SKM-1 (cell line): ENCODE measurements at regions not wholly inside any gene's neighbourhood (a gene's known extent, or its start where the extent isn't known, plus 50 kb on each side); places are given as distances from the start of the nearest gene placed in this dataset.
A peak's percentile ranks its signal among the peaks of the same experiment; 100 is the strongest.
"Not testable (repeated sequence)": the region's sequence is repeated elsewhere in the genome, so short reads cannot be mapped to it uniquely, and the experiment has no call there.

ENCODE experiments used
- DNase-seq: peaks from one replicate; lab custom pipeline; 2025; ENCODE audit not compliant: unreplicated experiment; lab: John Stamatoyannopoulos, UW

- no peak for DNase-seq
Measured at GRCh38 chr7:131039355-131039762, 288.3 kb upstream of the MKLN1 start.

- DNase-seq, result no peak
Measured at GRCh38 chr7:131039836-131040235, 287.8 kb upstream of the MKLN1 start.

- peak; percentile 29 for DNase-seq
Measured at GRCh38 chr7:131040467-131040932, 287.2 kb upstream of the MKLN1 start.

GRCh38 chr7:131041012-131041695, 286.5 kb upstream of the MKLN1 start:
- DNase-seq, result not testable (repeated sequence)

- DNase-seq, result no peak
Measured at GRCh38 chr7:131042269-131043160, 285.2 kb upstream of the MKLN1 start.

GRCh38 chr7:131045526-131045925, 282.1 kb upstream of the MKLN1 start:
- DNase-seq, result no peak

GRCh38 chr7:131046246-131046645, 281.4 kb upstream of the MKLN1 start:
- DNase-seq, result no peak

GRCh38 chr7:131047651-131048304, 279.9 kb upstream of the MKLN1 start:
- DNase-seq, result no peak

- DNase-seq, result no peak
Measured at GRCh38 chr7:131051304-131051703, 276.4 kb upstream of the MKLN1 start.

GRCh38 chr7:131052285-131052904, 275.3 kb upstream of the MKLN1 start:
- DNase-seq, result no peak

- no peak for DNase-seq
Measured at GRCh38 chr7:131056007-131056406, 271.7 kb upstream of the MKLN1 start.

- no peak for DNase-seq
Measured at GRCh38 chr7:131057015-131057793, 270.5 kb upstream of the MKLN1 start.

- DNase-seq, result no peak
Measured at GRCh38 chr7:131057794-131058070, 269.9 kb upstream of the MKLN1 start.

- DNase-seq, result not testable (repeated sequence)
Measured at GRCh38 chr7:131058561-131059288, 269.0 kb upstream of the MKLN1 start.

- DNase-seq, result not testable (repeated sequence)
Measured at GRCh38 chr7:131059401-131059800, 268.3 kb upstream of the MKLN1 start.

- no peak for DNase-seq
Measured at GRCh38 chr7:131061158-131061557, 266.5 kb upstream of the MKLN1 start.

- DNase-seq, result no peak
Measured at GRCh38 chr7:131061818-131062217, 265.9 kb upstream of the MKLN1 start.

GRCh38 chr7:131066635-131067034, 261.0 kb upstream of the MKLN1 start:
- no peak for DNase-seq

GRCh38 chr7:131067220-131067619, 260.5 kb upstream of the MKLN1 start:
- no peak for DNase-seq

- DNase-seq, result no peak
Measured at GRCh38 chr7:131068604-131069021, 259.1 kb upstream of the MKLN1 start.
